IMR-90 (cell line): ENCODE measurements at regions not wholly inside any gene's neighbourhood (a gene's known extent, or its start where the extent isn't known, plus 50 kb on each side); places are given as distances from the start of the nearest gene placed in this dataset.

Experiments
- ATAC-seq: fragments of 200-7000 bp; cut with Tn5 transposase; 2 replicates; pipeline ENCODE4 v1.9.1; 2020; ENCODE audit warnings: low read depth, mild to moderate bottlenecking, moderate library complexity
- BruUV-seq: library from RNA; stranded (reverse); fragments of 400-500 nt; replicated peaks from 2 replicates; lab custom pipeline; 2021; lab: Mats Ljungman, UMichigan
- CTCF ChIA-PET: fragments of 300-600 bp; formaldehyde crosslinking; extraction: SDS; loops from one replicate; lab custom pipeline; 2021; ENCODE audit warnings: antibody characterized with exemption; lab: Yijun Ruan, JAX
- POLR2A ChIA-PET: fragments of 300-600 bp; sonication (Branson Sonifier 250); formaldehyde crosslinking; loops from one replicate; lab custom pipeline; 2022; ENCODE audit warnings: antibody characterized with exemption; ENCODE audit not compliant: unreplicated experiment; lab: Charles Lee
- DNase-seq: peaks from one replicate; pipeline ENCODE4 v3.0.0; 2013
- H2AFZ ChIP-seq: replicated peaks from 2 replicates; pipeline ENCODE3; 2013; ENCODE audit warnings: low read length, mild to moderate bottlenecking; ENCODE audit not compliant: poor library complexity
- H2AK5ac ChIP-seq: 2 replicates; pipeline ENCODE4 v1.6.1; 2013; ENCODE audit warnings: low read depth, low read length, inconsistent platforms
- H2AK9ac ChIP-seq: replicated peaks from 2 replicates; pipeline ENCODE3; 2013; ENCODE audit warnings: mild to moderate bottlenecking, low read depth, low read length, moderate library complexity; ENCODE audit not compliant: poor library complexity
- H2BK120ac ChIP-seq: 2 replicates; pipeline ENCODE4 v1.6.1; 2013; ENCODE audit warnings: low read depth, low read length, inconsistent platforms
- H2BK15ac ChIP-seq: 3 replicates; pipeline ENCODE4 v1.6.1; 2013; ENCODE audit warnings: low read depth, low read length, inconsistent platforms
- H2BK20ac ChIP-seq: 2 replicates; pipeline ENCODE4 v1.6.1; 2013; ENCODE audit warnings: low read depth, mild to moderate bottlenecking, inconsistent platforms, low read length, moderate library complexity
- H2BK5ac ChIP-seq: 2 replicates; pipeline ENCODE4 v1.6.1; 2013; ENCODE audit warnings: mild to moderate bottlenecking, low read depth, low read length, inconsistent platforms; ENCODE audit not compliant: poor library complexity, severe bottlenecking
- H3K14ac ChIP-seq: replicated peaks from 2 replicates; pipeline ENCODE4 v1.6.1; 2013; ENCODE audit warnings: low read depth, low read length, inconsistent platforms
- H3K18ac ChIP-seq: 2 replicates; pipeline ENCODE4 v1.6.1; 2013; ENCODE audit warnings: low read depth, low read length, control low read depth
- H3K23ac ChIP-seq: 2 replicates; pipeline ENCODE4 v1.6.1; 2013; ENCODE audit warnings: low read depth, low read length, inconsistent platforms
- H3K27ac ChIP-seq: 2 replicates; pipeline ENCODE4 v1.5.1; 2013; ENCODE audit warnings: mild to moderate bottlenecking, control low read depth, low read length; ENCODE audit not compliant: insufficient read depth
- H3K27me3 ChIP-seq: 2 replicates; pipeline ENCODE4 v1.6.1; 2013; ENCODE audit warnings: low read length; ENCODE audit not compliant: control insufficient read depth, insufficient read depth
- H3K36me3 ChIP-seq: 2 replicates; pipeline ENCODE4 v1.6.1; 2013; ENCODE audit warnings: low read length, mixed read lengths; ENCODE audit not compliant: control insufficient read depth, insufficient read depth
- H3K4ac ChIP-seq: 2 replicates; pipeline ENCODE4 v1.6.1; 2013; ENCODE audit warnings: low read depth, low read length, inconsistent platforms
- H3K4me1 ChIP-seq: 2 replicates; pipeline ENCODE4 v1.6.1; 2013; ENCODE audit warnings: low read length, mixed read lengths; ENCODE audit not compliant: control insufficient read depth, insufficient read depth
- H3K4me2 ChIP-seq: 2 replicates; pipeline ENCODE4 v1.6.1; 2013; ENCODE audit warnings: low read depth, mild to moderate bottlenecking, control low read depth, low read length, moderate library complexity
- H3K4me3 ChIP-seq: 2 replicates; pipeline ENCODE4 v1.5.1; 2013; ENCODE audit warnings: low read depth, mild to moderate bottlenecking, control low read depth, low read length, moderate library complexity; ENCODE audit not compliant: insufficient read depth
- H3K56ac ChIP-seq: 2 replicates; pipeline ENCODE4 v1.6.1; 2013; ENCODE audit warnings: low read length, inconsistent platforms; ENCODE audit not compliant: insufficient read depth; ENCODE audit errors: extremely low read depth
- H3K79me1 ChIP-seq, 2 experiments: 2 replicates each; pipeline ENCODE4 v1.6.1; 2013; ENCODE audit warnings: low read length in 2 of 2, inconsistent platforms in 1 of 2, low read depth in 1 of 2
- H3K9ac ChIP-seq: 2 replicates; pipeline ENCODE4 v1.6.1; 2013; ENCODE audit warnings: low read depth, low read length, control low read depth
- H3K9me1 ChIP-seq: 2 replicates; pipeline ENCODE4 v1.6.1; 2013; ENCODE audit warnings: low read length, inconsistent platforms; ENCODE audit not compliant: insufficient read depth
- H3K9me3 ChIP-seq: 2 replicates; pipeline ENCODE4 v1.6.1; 2013; ENCODE audit warnings: low read length; ENCODE audit not compliant: control insufficient read depth, insufficient read depth
- H4K20me1 ChIP-seq: 2 replicates; pipeline ENCODE4 v1.6.1; 2013; ENCODE audit warnings: low read length, inconsistent platforms; ENCODE audit not compliant: insufficient read depth
- H4K5ac ChIP-seq: 2 replicates; pipeline ENCODE4 v1.6.1; 2013; ENCODE audit warnings: mild to moderate bottlenecking, low read depth, low read length, control low read depth
- H4K8ac ChIP-seq, 2 experiments: 2 replicates each; pipeline ENCODE4 v1.6.1; 2013; ENCODE audit warnings: low read depth in 2 of 2, low read length in 2 of 2, control low read depth in 1 of 2, inconsistent platforms in 1 of 2
- H4K91ac ChIP-seq: 2 replicates; pipeline ENCODE4 v1.6.1; 2013; ENCODE audit warnings: low read depth, low read length, inconsistent platforms; ENCODE audit not compliant: insufficient read depth
- BHLHE40 ChIP-seq: fragments of 150-350 bp; IDR thresholded peaks from 2 replicates; pipeline ENCODE4 v1.6.1; 2016; ENCODE audit warnings: mild to moderate bottlenecking, low read depth, low read length
- CEBPB ChIP-seq: IDR thresholded peaks from 2 replicates; pipeline ENCODE4 v1.6.1; 2012; ENCODE audit warnings: low read depth, low read length, improper control_type of control experiment
- FOS ChIP-seq: fragments of 150-350 bp; IDR thresholded peaks from 2 replicates; pipeline ENCODE4 v1.6.1; 2016; ENCODE audit warnings: low read depth, low read length
- MAZ ChIP-seq: IDR thresholded peaks from 2 replicates; pipeline ENCODE4 v1.6.1; 2012; ENCODE audit warnings: low read depth, mild to moderate bottlenecking, low read length, improper control_type of control experiment, moderate library complexity, borderline replicate concordance
- MXI1 ChIP-seq: IDR thresholded peaks from 2 replicates; pipeline ENCODE4 v1.6.1; 2012; ENCODE audit warnings: low read depth, mild to moderate bottlenecking, low read length, moderate library complexity, borderline replicate concordance
- NFE2L2 ChIP-seq: fragments of 150-350 bp; IDR thresholded peaks from 2 replicates; pipeline ENCODE4 v1.6.1; 2016; ENCODE audit warnings: low read depth, mild to moderate bottlenecking, low read length
- POLR2A ChIP-seq: IDR thresholded peaks from 2 replicates; pipeline ENCODE4 v1.6.1; 2012; ENCODE audit warnings: mild to moderate bottlenecking, low read depth, low read length
- RAD21 ChIP-seq: IDR thresholded peaks from 2 replicates; pipeline ENCODE4 v1.6.1; 2012; ENCODE audit warnings: low read length, improper control_type of control experiment
- RCOR1 ChIP-seq: IDR thresholded peaks from 2 replicates; pipeline ENCODE4 v1.6.1; 2012; ENCODE audit warnings: mild to moderate bottlenecking, low read length, improper control_type of control experiment; ENCODE audit not compliant: insufficient replicate concordance
- RFX5 ChIP-seq: IDR thresholded peaks from 2 replicates; pipeline ENCODE4 v1.8.0; 2012; ENCODE audit warnings: low read depth, mild to moderate bottlenecking, low read length, moderate library complexity
- SMC3 ChIP-seq: fragments of 150-350 bp; IDR thresholded peaks from 2 replicates; pipeline ENCODE4 v1.6.1; 2016; ENCODE audit warnings: low read depth, mild to moderate bottlenecking, antibody characterized with exemption, low read length, moderate library complexity
- WGBS, 2 experiments: methylation state at CpG; one replicate each; pipeline versions ENCODE4 v1.1.5 to v1.1.7; 2013; ENCODE audit warnings: missing lambda C conversion rate in 2 of 2; ENCODE audit not compliant: insufficient read length in 1 of 2; ENCODE audit errors: extremely low coverage in 2 of 2; 5-methylcytosine and 5-hydroxymethylcytosine counted together
- dilution Hi-C: fragments of 300-500 bp; cut with HindIII; formaldehyde crosslinking; loops from one replicate; pipeline ENCODE4 v1.14.3; 2018; ENCODE audit warnings: low sequenced_read_pairs; ENCODE audit not compliant: unreplicated experiment
- in situ Hi-C: fragments of 300-500 bp; cut with MboI; formaldehyde crosslinking; loops from 3 replicates; pipeline ENCODE4 v1.14.3; 2019; ENCODE audit warnings: low sequenced_read_pairs, inconsistent platforms, mixed read lengths
- intact Hi-C: fragments of 100-400 bp; cut with micrococcal nuclease; formaldehyde crosslinking; loops from 2 replicates; pipeline ENCODE4 v1.10.0; 2022
- TF ChIP-seq, protein P1 (sequence below): conservative IDR thresholded peaks from 2 replicates; pipeline ENCODE4 v1.5.1; 2012; ENCODE audit warnings: mild to moderate bottlenecking, low read depth, low read length, improper control_type of control experiment
- TF ChIP-seq, protein P2 (sequence below): fragments of 150-350 bp; IDR thresholded peaks from 2 replicates; pipeline ENCODE4 v1.6.1; 2016; ENCODE audit warnings: low read depth, mild to moderate bottlenecking, low read length, moderate library complexity, borderline replicate concordance
- TF ChIP-seq, protein P3 (sequence below): fragments of 150-350 bp; IDR thresholded peaks from 2 replicates; pipeline ENCODE4 v1.6.1; 2017; ENCODE audit warnings: mild to moderate bottlenecking, antibody characterized with exemption, low read length, low read depth

DNA sequence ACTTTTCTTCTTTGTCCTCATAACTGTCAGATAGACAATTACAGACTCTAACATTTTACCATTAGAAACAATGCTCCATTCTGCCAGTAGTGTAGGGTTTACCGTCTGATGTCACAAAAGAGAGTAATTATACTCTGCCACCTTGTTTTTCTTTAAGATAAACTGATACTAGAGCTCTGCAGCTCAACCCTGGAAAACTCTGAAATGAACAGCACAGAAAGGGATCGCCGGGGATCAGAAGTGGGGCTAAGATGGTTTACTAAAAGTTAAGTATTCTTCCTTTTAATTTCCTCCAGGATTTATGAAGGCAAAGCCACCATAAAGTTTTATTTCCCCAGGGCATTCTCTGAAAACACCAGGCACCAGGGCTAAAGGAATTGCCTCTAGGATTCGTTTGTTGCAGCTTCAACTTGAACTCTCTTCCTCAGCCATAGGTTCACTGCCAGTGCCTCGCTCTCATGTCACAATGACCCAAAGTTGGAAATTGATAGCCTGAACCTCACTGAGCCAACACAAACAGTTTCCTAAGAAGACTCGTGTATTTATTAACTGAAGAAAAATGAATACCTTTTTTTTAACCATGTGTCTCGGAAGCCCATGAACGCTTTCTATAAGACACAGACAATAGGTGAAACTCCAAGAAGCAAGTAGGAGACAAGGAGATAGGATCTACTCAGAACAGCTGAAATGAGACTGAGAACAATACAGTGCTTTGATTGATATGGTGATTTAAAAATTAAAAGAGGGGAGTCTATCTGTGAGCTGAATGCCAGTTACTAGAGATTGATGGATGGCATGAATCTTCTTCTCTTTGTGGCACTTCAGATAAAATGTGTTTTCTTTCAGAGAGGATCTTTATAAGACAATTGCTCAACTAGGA lies 121.5 kb upstream of the SPATS2L start:
- Histone ChIP-seq H3K27ac (no peak overlapping the region), H2AK5ac (no peak overlapping the region), H3K27me3 (peaks cover 10% of the 10 kb centered on the region), H3K14ac (no peak overlapping the region), H4K5ac (no peak overlapping the region), H3K23ac (no peak overlapping the region), H3K9ac (no peak overlapping the region), H3K4ac (no peak overlapping the region), H2BK20ac (no peak overlapping the region), H3K36me3 (no peaks in the 10 kb centered on the region), H4K8ac (no peak overlapping the region), H3K56ac (no peak overlapping the region), H3K9me1 (no peaks in the 10 kb centered on the region), H3K9me3 (peaks cover 2% of the 10 kb centered on the region; the same call in 1 of the 2 replicates), H3K4me2 (no peak overlapping the region), H3K18ac (no peak overlapping the region), H2AFZ (no peak overlapping the region), H4K91ac (no peak overlapping the region), H3K79me1 (no peaks in the 10 kb centered on the region), H2BK120ac (no peak overlapping the region), H4K20me1 (no peaks in the 10 kb centered on the region), H2AK9ac (no peak overlapping the region), H2BK5ac (no peak overlapping the region), H3K4me3 (no peak overlapping the region), H3K4me1 (no peaks in the 10 kb centered on the region), H2BK15ac (no peak overlapping the region)
- WGBS, 2 experiments: no CpG with 5 or more reads among the region's 8 CpGs
- intact Hi-C loops (no loop called here), dilution Hi-C loops (no loop called here), in situ Hi-C loops (no loop called here)
- TF ChIP-seq FOS (no peak), CEBPB (no peak), SMC3 (no peak), BHLHE40 (no peak), NFE2L2 (no peak), MXI1 (no peak), RCOR1 (no peak), RFX5 (no peak), MAZ (no peak), POLR2A (no peak), RAD21 (no peak)
- TF ChIP-seq, protein P1, sequence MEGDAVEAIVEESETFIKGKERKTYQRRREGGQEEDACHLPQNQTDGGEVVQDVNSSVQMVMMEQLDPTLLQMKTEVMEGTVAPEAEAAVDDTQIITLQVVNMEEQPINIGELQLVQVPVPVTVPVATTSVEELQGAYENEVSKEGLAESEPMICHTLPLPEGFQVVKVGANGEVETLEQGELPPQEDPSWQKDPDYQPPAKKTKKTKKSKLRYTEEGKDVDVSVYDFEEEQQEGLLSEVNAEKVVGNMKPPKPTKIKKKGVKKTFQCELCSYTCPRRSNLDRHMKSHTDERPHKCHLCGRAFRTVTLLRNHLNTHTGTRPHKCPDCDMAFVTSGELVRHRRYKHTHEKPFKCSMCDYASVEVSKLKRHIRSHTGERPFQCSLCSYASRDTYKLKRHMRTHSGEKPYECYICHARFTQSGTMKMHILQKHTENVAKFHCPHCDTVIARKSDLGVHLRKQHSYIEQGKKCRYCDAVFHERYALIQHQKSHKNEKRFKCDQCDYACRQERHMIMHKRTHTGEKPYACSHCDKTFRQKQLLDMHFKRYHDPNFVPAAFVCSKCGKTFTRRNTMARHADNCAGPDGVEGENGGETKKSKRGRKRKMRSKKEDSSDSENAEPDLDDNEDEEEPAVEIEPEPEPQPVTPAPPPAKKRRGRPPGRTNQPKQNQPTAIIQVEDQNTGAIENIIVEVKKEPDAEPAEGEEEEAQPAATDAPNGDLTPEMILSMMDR: no peak
- TF ChIP-seq, protein P2, sequence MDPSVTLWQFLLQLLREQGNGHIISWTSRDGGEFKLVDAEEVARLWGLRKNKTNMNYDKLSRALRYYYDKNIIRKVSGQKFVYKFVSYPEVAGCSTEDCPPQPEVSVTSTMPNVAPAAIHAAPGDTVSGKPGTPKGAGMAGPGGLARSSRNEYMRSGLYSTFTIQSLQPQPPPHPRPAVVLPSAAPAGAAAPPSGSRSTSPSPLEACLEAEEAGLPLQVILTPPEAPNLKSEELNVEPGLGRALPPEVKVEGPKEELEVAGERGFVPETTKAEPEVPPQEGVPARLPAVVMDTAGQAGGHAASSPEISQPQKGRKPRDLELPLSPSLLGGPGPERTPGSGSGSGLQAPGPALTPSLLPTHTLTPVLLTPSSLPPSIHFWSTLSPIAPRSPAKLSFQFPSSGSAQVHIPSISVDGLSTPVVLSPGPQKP: no peak
- TF ChIP-seq, protein P3, sequence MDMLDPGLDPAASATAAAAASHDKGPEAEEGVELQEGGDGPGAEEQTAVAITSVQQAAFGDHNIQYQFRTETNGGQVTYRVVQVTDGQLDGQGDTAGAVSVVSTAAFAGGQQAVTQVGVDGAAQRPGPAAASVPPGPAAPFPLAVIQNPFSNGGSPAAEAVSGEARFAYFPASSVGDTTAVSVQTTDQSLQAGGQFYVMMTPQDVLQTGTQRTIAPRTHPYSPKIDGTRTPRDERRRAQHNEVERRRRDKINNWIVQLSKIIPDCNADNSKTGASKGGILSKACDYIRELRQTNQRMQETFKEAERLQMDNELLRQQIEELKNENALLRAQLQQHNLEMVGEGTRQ: no peak
- DNase-seq (no peak), ATAC-seq (no peak)
- CTCF ChIA-PET: interaction anchor here (0.7 kb wide), 1 partner anchor 19 kb away, joined by 3 read pairs; no protein-coding TSS in a partner anchor
- no TSS peak for BruUV-seq
- POLR2A ChIA-PET: no interaction called here
